Activated T-cell treated with anti-CD3 and anti-CD28 coated beads for 1 hour (primary cell): ENCODE measurements at regions not wholly inside any gene's neighbourhood (a gene's known extent, or its start where the extent isn't known, plus 50 kb on each side); places are given as distances from the start of the nearest gene placed in this dataset.
"Not testable (repeated sequence)": the region's sequence is repeated elsewhere in the genome, so short reads cannot be mapped to it uniquely, and the experiment has no call there.

Experiments
- DNase-seq: peaks from one replicate; pipeline ENCODE4 v3.0.0-alpha.2; 2020; ENCODE audit warnings: low read depth

DNA sequence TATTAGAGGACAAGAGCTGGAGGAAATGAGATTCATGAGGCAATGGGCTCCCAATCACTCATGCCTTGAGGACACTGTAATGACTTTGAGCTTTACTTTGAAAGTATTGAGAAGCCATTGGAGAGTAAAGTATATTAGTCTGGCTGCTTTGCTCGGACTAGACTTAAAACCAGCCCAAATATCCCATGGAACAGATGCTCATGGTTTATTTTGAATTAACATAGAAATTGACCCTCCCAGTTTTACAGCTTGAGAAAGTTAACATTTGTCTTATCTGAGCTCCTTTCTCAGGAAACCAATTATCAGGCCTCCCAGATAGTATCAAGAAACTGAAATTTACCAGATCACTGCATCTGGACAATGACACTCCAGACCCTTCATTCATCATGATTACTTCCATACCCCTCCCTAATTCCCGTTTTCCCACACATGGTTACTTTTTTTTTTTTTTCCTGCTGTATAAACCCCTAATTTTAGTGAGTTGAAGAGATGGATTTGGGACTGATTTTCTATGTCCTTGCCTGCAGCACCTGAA lies 270.8 kb upstream of the SMIM30 start:
- DNase-seq = no peak

DNA sequence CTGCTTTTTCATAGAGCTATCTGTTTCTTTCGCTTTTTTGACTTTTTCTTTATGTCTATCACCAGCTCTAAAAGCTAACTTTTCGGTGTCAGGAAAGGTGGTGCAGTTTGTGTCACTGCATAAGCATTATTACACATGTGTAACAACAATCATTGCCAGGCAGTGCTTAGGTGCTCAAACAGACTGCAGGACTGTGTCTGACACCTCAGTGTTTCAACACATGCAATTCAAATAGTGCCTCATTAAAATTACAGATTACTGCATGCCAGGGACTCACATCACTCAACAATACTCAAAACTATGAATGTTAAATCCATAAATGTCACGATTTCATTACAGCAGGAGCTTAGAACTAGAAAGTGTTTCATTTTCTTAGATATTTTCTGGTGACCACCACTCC lies 265.3 kb upstream of the SMIM30 start:
- DNase-seq = no peak

GRCh38 chr7:113379746-113380145 lies 261.4 kb upstream of the SMIM30 start:
- DNase-seq = no peak

GRCh38 chr7:113374955-113375354 lies 256.6 kb upstream of the SMIM30 start:
- DNase-seq = no peak

- DNase-seq = no peak
These were observed 255.5 kb upstream of the SMIM30 start for GRCh38 chr7:113373863-113374262.

DNA sequence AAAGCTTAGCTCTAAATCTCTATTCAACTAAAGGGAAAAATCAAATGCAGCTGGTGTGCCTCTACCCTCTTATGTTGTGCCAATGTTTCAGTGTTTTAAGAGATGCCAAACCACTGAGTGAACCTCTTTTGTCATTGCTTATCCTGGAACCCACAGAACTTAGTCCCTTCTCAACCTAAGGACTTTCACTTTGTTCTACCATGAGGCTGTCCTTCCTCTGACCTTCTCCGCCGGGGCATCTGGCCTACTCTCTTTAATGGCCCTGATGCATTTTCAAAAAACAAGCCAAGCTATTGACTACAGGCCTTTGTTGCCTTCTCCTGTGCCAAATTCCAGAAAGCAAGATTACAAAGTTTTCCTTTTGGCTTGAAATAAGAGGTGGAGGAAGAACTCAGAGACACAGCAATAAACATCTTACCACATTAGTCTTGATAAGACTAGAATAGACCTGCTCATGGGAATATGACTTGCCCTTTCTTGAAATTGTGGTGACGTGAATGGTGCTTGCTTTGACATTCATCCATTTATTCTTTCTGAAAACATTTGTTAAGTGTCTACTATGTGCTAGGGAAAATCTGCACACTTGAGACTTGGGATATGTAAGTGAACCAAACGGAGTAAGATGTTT lies 253.2 kb upstream of the SMIM30 start:
- DNase-seq = no peak

DNA sequence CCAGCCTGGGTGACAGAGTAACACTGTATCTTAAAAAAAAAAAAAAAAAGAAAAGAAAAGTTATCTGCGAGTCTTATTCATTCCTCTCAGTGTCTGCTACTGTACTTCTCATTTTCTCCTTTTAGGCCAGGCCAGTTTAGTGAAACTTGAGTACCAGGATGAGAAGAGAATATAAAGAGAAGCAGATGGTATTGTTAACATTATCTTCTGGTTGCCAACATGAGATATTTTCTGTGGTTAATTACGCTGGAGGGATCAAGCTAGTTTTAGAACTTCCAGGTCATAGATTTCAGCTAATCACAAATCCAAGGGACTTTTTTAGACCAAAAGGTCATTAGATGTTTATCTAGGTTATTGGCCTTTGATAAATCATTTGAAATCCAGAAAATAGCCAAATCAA lies 252.6 kb upstream of the SMIM30 start:
- DNase-seq = no peak

GRCh38 chr7:113368256-113368655 lies 249.9 kb upstream of the SMIM30 start:
- DNase-seq = no peak

- DNase-seq = no peak
These were observed 248.8 kb upstream of the SMIM30 start for GRCh38 chr7:113367041-113367586.

GRCh38 chr7:113366122-113366521 lies 247.8 kb upstream of the SMIM30 start:
- no peak for DNase-seq

- DNase-seq = no peak
These were observed 231.0 kb upstream of the SMIM30 start for GRCh38 chr7:113349339-113349738.

- no peak for DNase-seq
These were observed 221.3 kb upstream of the SMIM30 start for GRCh38 chr7:113339661-113340060.

- DNase-seq = no peak
These were observed 219.8 kb upstream of the SMIM30 start for GRCh38 chr7:113338071-113338696.

DNA sequence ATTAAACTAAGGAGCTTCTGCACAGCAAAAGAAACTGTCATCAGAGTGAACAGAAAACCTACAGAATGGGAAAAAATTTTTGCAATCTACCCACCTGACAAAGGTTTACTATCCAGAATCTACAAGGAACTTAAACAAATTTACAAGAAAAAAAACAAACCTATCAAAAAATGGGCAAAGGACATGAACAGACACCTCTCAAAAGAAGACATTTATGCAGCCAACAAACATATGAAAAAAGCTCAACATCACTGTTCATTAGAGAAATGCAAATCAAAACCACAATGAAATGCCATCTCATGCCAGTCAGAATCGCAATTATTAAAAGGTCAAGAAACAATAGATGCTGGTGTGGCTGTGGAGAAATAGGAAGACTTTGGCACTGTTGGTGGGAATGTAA lies 218.5 kb upstream of the SMIM30 start:
- not testable (repeated sequence) for DNase-seq

- DNase-seq = no peak
These were observed 213.0 kb upstream of the SMIM30 start for GRCh38 chr7:113331155-113331898.

GRCh38 chr7:113321201-113321600 lies 202.8 kb upstream of the SMIM30 start:
- no peak for DNase-seq

- no peak for DNase-seq
These were observed 202.1 kb upstream of the SMIM30 start for GRCh38 chr7:113320419-113320818.

- DNase-seq = no peak
These were observed 196.2 kb upstream of the SMIM30 start for GRCh38 chr7:113314594-113314993.

GRCh38 chr7:113308399-113308798 lies 190.0 kb upstream of the SMIM30 start:
- no peak for DNase-seq

GRCh38 chr7:113307147-113307546 lies 188.8 kb upstream of the SMIM30 start:
- DNase-seq = no peak

- no peak for DNase-seq
These were observed 187.9 kb upstream of the SMIM30 start for GRCh38 chr7:113306302-113306701.

- no peak for DNase-seq
These were observed 185.8 kb upstream of the SMIM30 start for GRCh38 chr7:113304104-113304503.

DNA sequence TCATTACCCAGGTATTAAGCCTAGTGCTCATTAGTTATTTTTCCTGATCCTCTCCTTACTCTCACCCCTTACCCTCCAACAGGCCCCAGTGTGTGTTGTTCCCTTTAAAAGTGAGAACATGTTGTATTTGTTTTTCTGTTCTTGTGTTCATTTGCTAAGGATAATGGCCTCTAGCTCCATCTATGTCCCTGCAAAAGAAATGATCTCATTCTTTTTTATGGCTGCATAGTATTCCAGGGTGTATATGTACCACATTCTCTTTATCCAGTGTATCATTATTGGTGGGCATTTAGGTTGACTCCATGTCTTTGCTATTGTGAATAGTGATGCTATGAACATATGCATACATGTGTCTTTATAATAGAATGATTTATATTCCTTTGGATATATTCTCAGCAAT lies 185.0 kb upstream of the SMIM30 start:
- DNase-seq = not testable (repeated sequence)
